LNCaP clone FGC (cell line): ENCODE measurements at regions not wholly inside any gene's neighbourhood (a gene's known extent, or its start where the extent isn't known, plus 50 kb on each side); places are given as distances from the start of the nearest gene placed in this dataset.

Experiments
- DNase-seq: peaks from one replicate; pipeline ENCODE4 v3.0.0-alpha.2; 2011; ENCODE audit warnings: low read depth
- H3K4me3 ChIP-seq: 2 replicates; pipeline ENCODE4 v1.5.1; 2011; ENCODE audit warnings: mild to moderate bottlenecking, low read depth, low read length, control low read depth
- TF ChIP-seq, protein P1 (sequence below): IDR thresholded peaks from 2 replicates; pipeline ENCODE4 v1.5.1; 2012; ENCODE audit warnings: mild to moderate bottlenecking; ENCODE audit not compliant: control insufficient read depth, insufficient read depth; ENCODE audit errors: extremely low read depth

DNA sequence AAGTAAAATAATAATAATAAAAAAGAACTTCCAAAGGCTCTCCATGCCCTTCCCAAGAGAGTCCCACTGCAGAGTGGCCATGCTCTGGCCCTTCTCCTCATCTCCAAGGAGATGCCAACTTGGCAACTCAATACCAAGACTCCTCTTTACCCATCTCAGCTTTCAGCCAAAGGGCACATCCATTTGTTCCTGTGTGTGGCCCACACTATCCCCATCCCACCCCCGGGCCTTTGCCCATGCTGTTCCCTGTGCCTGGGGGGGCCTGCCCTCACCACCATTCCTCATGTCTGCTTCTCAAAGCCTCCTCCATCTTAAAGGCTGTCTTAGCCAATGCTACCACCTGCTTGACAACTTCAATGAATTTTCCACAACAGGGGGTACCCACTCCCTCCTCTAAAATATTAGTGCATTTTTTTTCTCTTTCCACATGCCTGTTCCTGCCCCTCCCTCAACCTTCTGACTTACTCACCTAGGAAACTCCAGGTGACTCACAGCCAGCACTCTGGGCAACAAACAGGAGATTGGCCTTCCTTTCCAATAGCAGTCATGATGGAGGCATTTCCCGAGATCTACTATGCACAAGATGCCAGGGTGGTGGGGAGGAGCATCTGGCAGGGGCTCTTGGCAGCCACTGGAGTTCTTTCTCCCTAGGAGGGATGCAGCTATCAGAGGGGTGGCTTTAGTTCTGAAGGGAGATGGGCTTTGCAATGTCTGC lies 109.4 kb upstream of the SMAD3 start:
- DNase-seq, result no peak
- H3K4me3 ChIP-seq, result no peak overlapping the region
- TF ChIP-seq, protein P1, sequence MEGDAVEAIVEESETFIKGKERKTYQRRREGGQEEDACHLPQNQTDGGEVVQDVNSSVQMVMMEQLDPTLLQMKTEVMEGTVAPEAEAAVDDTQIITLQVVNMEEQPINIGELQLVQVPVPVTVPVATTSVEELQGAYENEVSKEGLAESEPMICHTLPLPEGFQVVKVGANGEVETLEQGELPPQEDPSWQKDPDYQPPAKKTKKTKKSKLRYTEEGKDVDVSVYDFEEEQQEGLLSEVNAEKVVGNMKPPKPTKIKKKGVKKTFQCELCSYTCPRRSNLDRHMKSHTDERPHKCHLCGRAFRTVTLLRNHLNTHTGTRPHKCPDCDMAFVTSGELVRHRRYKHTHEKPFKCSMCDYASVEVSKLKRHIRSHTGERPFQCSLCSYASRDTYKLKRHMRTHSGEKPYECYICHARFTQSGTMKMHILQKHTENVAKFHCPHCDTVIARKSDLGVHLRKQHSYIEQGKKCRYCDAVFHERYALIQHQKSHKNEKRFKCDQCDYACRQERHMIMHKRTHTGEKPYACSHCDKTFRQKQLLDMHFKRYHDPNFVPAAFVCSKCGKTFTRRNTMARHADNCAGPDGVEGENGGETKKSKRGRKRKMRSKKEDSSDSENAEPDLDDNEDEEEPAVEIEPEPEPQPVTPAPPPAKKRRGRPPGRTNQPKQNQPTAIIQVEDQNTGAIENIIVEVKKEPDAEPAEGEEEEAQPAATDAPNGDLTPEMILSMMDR, result no peak

DNA sequence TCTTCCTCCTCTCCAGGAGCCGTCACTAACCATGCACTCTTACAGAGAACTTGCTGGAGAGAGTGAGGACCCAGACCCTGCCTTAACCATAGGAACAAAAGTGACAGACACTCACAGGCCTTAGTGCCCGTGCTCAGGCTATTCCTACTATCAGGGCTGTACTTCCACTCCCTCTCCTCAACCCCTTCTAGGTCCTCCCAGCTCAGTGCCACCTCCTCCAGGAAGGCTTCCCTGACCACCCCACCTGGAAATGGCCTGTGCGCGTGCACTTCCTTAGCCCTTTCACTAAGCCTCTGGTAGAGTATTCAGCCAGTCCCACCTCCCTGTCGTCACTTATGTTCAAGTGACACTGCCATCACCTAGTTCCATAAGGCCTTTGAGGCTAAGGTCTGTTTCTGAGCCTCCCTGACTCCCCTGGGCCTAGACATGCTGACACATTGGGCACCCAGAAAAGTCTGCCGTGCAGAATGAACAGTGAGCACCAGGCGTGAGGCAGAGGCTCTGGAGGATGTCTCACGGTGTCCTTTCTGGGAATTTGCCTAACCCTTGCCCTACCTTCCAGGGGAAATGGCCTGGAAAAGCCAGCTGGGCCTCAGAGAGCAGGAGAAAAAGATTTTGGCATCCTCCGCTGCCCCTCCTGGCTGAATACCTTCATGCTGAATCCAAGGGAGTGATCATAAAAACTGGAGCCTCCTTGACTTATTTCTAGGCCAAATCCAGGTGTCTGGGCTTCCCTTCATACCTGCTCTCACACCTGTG lies 108.6 kb upstream of the SMAD3 start:
- H3K4me3 ChIP-seq, result no peak overlapping the region
- DNase-seq, result no peak
- TF ChIP-seq, protein P1, result no peak

DNA sequence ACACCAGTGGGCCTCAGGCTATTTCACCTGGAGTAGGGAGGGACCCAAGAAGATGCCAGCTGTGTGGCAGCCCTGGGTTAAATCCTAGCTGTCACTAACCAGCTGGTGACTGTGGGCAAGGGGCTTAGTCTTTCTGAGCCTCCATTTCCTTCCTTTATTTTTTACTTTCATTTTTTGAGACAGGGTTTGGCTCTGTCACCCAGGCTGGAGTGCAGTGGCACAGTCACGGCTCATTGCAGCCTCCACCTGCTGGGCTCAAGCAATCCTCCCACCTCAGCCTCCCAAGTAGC lies 108.0 kb upstream of the SMAD3 start:
- TF ChIP-seq, protein P1, result no peak
- no peak for DNase-seq
- H3K4me3 ChIP-seq, result no peak overlapping the region

DNA sequence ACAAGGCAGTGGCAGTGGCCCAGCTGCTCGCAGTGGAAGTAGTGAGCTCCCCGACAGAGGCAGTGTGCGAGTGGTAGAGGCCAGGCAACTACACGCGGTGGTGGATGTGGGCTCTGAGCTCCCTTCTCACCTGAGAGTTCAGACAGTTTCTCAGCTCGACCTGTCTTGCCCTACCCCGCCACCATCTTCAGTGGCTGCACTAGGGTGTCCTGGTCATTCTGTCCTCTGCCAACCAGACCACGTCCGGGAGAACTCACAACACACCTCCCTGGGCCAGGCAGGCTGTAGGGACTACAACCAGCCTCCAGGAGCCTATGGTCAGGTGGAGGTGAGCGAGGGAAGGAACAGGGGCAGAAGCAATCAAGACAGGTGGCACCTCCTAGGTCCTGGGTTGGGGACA lies 106.3 kb upstream of the SMAD3 start:
- no peak for DNase-seq
- no peak overlapping the region for H3K4me3 ChIP-seq
- TF ChIP-seq, protein P1, result no peak

DNA sequence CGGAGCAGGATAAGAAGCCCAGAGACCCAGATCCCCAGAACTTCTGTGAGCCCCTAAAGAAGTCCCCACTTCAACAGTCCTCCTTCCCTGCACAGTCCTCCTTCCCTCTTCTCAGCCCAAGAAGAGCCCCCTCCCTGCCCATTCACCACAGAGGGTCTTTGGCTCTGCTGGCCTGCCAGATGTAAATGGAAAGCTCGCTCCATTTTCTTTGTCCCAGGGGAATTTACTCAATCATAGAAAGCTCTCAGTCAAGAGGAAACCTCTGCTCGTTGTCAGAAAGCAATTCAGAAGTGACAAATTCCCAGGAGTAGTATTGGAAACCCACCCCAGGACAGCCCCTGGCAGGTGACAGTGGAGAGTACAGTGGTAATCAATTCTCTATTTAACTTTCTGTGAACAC lies 105.5 kb upstream of the SMAD3 start:
- TF ChIP-seq, protein P1, result no peak
- no peak overlapping the region for H3K4me3 ChIP-seq
- no peak for DNase-seq

DNA sequence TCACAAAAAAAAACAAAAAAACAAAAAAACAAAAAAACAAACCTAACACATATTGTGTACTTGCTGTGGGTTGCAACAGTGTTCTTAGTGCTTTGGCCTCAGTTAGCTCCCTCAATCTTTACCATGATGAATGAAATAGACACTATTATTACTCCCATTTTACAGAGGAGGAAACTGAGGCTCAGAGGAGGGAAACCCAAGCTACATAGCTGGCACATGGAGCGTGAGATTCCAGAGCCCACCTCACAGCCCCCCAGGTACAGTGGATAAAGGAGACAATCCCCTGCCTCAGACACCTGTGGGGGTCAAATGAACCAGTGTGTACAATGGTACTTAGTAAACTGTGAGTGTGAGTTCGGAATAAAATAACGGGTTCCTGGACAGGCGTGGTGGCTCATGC lies 104.9 kb upstream of the SMAD3 start:
- no peak overlapping the region for H3K4me3 ChIP-seq
- DNase-seq, result no peak
- TF ChIP-seq, protein P1, result no peak

DNA sequence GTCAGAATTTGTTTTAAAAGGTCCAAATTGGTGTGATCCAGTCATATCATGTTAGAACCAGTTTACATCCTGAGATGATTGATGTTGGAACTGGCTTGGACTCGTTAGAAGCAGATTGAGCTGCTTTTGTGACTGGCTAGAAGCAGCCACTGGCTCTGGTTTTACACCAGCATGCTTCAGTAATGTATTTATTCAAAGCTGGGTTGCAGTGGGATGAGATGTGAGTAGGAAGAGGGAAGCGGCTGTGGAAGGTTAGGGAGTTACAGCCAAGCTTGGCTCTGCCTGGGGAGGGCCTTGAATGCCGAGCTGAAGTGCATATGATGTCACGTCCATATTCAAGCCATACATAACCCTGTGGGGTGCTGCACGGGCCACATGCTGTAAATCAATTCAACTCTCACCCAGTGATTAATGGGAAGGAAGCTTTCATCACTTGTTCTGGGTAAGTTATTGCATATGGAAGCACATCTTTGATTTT lies 104.0 kb upstream of the SMAD3 start:
- TF ChIP-seq, protein P1, result no peak
- DNase-seq, result no peak
- no peak overlapping the region for H3K4me3 ChIP-seq
